Heart left ventricle (tissue), 13 donors: ENCODE measurements at regions not wholly inside any gene's neighbourhood (a gene's known extent, or its start where the extent isn't known, plus 50 kb on each side); places are given as distances from the start of the nearest gene placed in this dataset.

ENCODE experiments used
- POLR2A ChIP-seq, 2 donors: fragments of 450-650 bp; IDR thresholded peaks; one replicate each; pipeline ENCODE4 v1.6.1; 2017; ENCODE audit warnings: antibody characterized with exemption in 2 of 2, mild to moderate bottlenecking in 2 of 2, moderate library complexity in 2 of 2
- TF ChIP-seq, protein P1 (sequence below), 12 donors: fragments of 200-600 bp; sonication (generic) in 4 of 12; IDR thresholded peaks; one replicate each; pipeline versions ENCODE4 v1.5.0 to v1.8.0; 2018 to 2022; ENCODE audit warnings: antibody characterized with exemption in 12 of 12, mild to moderate bottlenecking in 5 of 12
- donor health status: ischemic (EF 13 %, LVEDD 7.1; RV severe dilation, severe dysfunction).
- donor health status: DM: no; HTN: yes; CAD: no.
- donor health status: DM: no; HTN: no; CAD: no.
- donor health status: ischemic (EF 25% LVEDD 6.9; RV normal size, moderate dysfunction).
- donor health status: ischemic (EF 25% LVEDD 5.7; RV mildly dilated, moderate dysfunction).
- donor health status: ischemic (EF 35%, LVEDD 5.7; RV mildly dilated, moderate dysfunction).
- donor health status: nonischemic (EF 11% LVEDD 7.7; RV severe dilation, severe dysfunction).
- donor health status: DM: yes; HTN: yes; CAD: no.
- donor health status: PGD.
- donor health status: ischemic (EF 29% LVEDD 5.4; RV normal size, mild dysfunction).
- donor health status: nonischemic (EF 23%, LVEDD 6.1; RV moderate dilation, normal function).

- TF ChIP-seq POLR2A (IDR thresholded peaks at IDR 0.05), result no peak
- TF ChIP-seq, protein P1, sequence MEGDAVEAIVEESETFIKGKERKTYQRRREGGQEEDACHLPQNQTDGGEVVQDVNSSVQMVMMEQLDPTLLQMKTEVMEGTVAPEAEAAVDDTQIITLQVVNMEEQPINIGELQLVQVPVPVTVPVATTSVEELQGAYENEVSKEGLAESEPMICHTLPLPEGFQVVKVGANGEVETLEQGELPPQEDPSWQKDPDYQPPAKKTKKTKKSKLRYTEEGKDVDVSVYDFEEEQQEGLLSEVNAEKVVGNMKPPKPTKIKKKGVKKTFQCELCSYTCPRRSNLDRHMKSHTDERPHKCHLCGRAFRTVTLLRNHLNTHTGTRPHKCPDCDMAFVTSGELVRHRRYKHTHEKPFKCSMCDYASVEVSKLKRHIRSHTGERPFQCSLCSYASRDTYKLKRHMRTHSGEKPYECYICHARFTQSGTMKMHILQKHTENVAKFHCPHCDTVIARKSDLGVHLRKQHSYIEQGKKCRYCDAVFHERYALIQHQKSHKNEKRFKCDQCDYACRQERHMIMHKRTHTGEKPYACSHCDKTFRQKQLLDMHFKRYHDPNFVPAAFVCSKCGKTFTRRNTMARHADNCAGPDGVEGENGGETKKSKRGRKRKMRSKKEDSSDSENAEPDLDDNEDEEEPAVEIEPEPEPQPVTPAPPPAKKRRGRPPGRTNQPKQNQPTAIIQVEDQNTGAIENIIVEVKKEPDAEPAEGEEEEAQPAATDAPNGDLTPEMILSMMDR (IDR thresholded peaks at IDR 0.05), result no peak
These were observed 152.0 kb upstream of the CST7 start for GRCh38 chr20:24797113-24797512.
